Mammary epithelial cell (primary cell): ENCODE measurements at regions not wholly inside any gene's neighbourhood (a gene's known extent, or its start where the extent isn't known, plus 50 kb on each side); places are given as distances from the start of the nearest gene placed in this dataset.

Experiments used
- CTCF ChIP-seq, 2 donors: IDR thresholded peaks in 1 of 2; conservative IDR thresholded peaks in 1 of 2; 2 replicates each; pipeline ENCODE4 v1.5.1; 2011 to 2012; ENCODE audit warnings: inconsistent platforms in 2 of 2, low read length in 2 of 2, mild to moderate bottlenecking in 2 of 2, control low read depth in 1 of 2, low read depth in 1 of 2; ENCODE audit not compliant: insufficient read depth in 1 of 2; ENCODE audit errors: extremely low read depth in 1 of 2
- EZH2 ChIP-seq: IDR thresholded peaks from 2 replicates; pipeline ENCODE4 v1.6.1; 2012; ENCODE audit warnings: low read length, inconsistent platforms, borderline replicate concordance

- TF ChIP-seq CTCF (conservative IDR thresholded peaks at IDR 0.05 in 1 of 2, IDR thresholded peaks at IDR 0.05 in 1 of 2; ENCODE audit: extremely low read depth in 1 of 2, insufficient read depth in 1 of 2, low read depth in 1 of 2, low read length in 2 of 2) = no peak
- TF ChIP-seq EZH2 = no peak
These were observed 508.2 kb upstream of the TGFBR2 start for GRCh38 chr3:30098243-30098642.
